ENCODE measurements at regions not wholly inside any gene's neighbourhood (a gene's known extent, or its start where the extent isn't known, plus 50 kb on each side); places are given as distances from the start of the nearest gene placed in this dataset.

- DNase-seq (ENCODE audit: low spot score): no peak
- no peak for TF ChIP-seq CTCF (IDR thresholded peaks at IDR 0.05; ENCODE audit: borderline replicate concordance, control extremely low read depth, extremely low read depth, insufficient read depth, missing control alignments)
- in situ Hi-C loops (cut with MboI; ENCODE audit: low sequenced_read_pairs, unreplicated experiment): no loop called here
Observed at GRCh38 chr3:23019596-23020300, 183.4 kb upstream of the UBE2E2 start.

GRCh38 chr3:23028294-23028693 lies 174.8 kb upstream of the UBE2E2 start:
- in situ Hi-C loops (cut with MboI; ENCODE audit: low sequenced_read_pairs, unreplicated experiment): no loop called here
- TF ChIP-seq CTCF (IDR thresholded peaks at IDR 0.05; ENCODE audit: borderline replicate concordance, control extremely low read depth, extremely low read depth, insufficient read depth, missing control alignments): no peak
- no peak for DNase-seq (ENCODE audit: low spot score)

- no peak for DNase-seq (ENCODE audit: low spot score)
- in situ Hi-C loops (cut with MboI; ENCODE audit: low sequenced_read_pairs, unreplicated experiment): no loop called here
- no peak for TF ChIP-seq CTCF (IDR thresholded peaks at IDR 0.05; ENCODE audit: borderline replicate concordance, control extremely low read depth, extremely low read depth, insufficient read depth, missing control alignments)
Observed at GRCh38 chr3:23029001-23029400, 174.1 kb upstream of the UBE2E2 start.

- no peak for TF ChIP-seq CTCF (IDR thresholded peaks at IDR 0.05; ENCODE audit: borderline replicate concordance, control extremely low read depth, extremely low read depth, insufficient read depth, missing control alignments)
- DNase-seq (ENCODE audit: low spot score): no peak
Observed at GRCh38 chr3:23035927-23036640, 167.0 kb upstream of the UBE2E2 start.

GRCh38 chr3:23036728-23037127 lies 166.4 kb upstream of the UBE2E2 start:
- no peak for TF ChIP-seq CTCF (IDR thresholded peaks at IDR 0.05; ENCODE audit: borderline replicate concordance, control extremely low read depth, extremely low read depth, insufficient read depth, missing control alignments)
- in situ Hi-C loops (cut with MboI; ENCODE audit: low sequenced_read_pairs, unreplicated experiment): no loop called here
- DNase-seq (ENCODE audit: low spot score): peak; percentile 47

More at GRCh38 chr3:23035927-23036640, 167.0 kb upstream of the UBE2E2 start:
- in situ Hi-C loops (cut with MboI; ENCODE audit: low sequenced_read_pairs, unreplicated experiment): no loop called here

- no peak for TF ChIP-seq CTCF (IDR thresholded peaks at IDR 0.05; ENCODE audit: borderline replicate concordance, control extremely low read depth, extremely low read depth, insufficient read depth, missing control alignments)
- in situ Hi-C loops (cut with MboI; ENCODE audit: low sequenced_read_pairs, unreplicated experiment): no loop called here
- no peak for DNase-seq (ENCODE audit: low spot score)
Observed at GRCh38 chr3:23038471-23038870, 164.7 kb upstream of the UBE2E2 start.

All from GM13976 (cell line).